Muscle of leg (tissue), 3 donors: ENCODE measurements at regions not wholly inside any gene's neighbourhood (a gene's known extent, or its start where the extent isn't known, plus 50 kb on each side); places are given as distances from the start of the nearest gene placed in this dataset.

Experiments used
- DNase-seq: peaks from one replicate; pipeline ENCODE4 v3.0.0; 2013
- H3K27ac ChIP-seq: one replicate; pipeline ENCODE4 v1.5.1; 2013; ENCODE audit warnings: mild to moderate bottlenecking, low read length, control low read depth
- H3K27me3 ChIP-seq: one replicate; pipeline ENCODE4 v1.6.1; 2013; ENCODE audit warnings: low read length; ENCODE audit not compliant: control insufficient read depth, insufficient read depth
- H3K36me3 ChIP-seq: one replicate; pipeline ENCODE4 v1.6.1; 2013; ENCODE audit warnings: low read length; ENCODE audit not compliant: control insufficient read depth, insufficient read depth
- H3K4me1 ChIP-seq: one replicate; pipeline ENCODE4 v1.6.1; 2013; ENCODE audit warnings: low read length; ENCODE audit not compliant: control insufficient read depth, insufficient read depth
- H3K4me3 ChIP-seq: one replicate; pipeline ENCODE4 v1.5.1; 2013; ENCODE audit warnings: low read length, control low read depth
- H3K9me3 ChIP-seq: replicated peaks from 2 replicates; pipeline ENCODE4 v1.6.1; 2013; ENCODE audit warnings: low read depth, low read length; ENCODE audit not compliant: control insufficient read depth
- WGBS: methylation state at CpG from one replicate; pipeline ENCODE4 v1.1.5; 2013; ENCODE audit warnings: missing lambda C conversion rate; ENCODE audit not compliant: insufficient coverage; 5-methylcytosine and 5-hydroxymethylcytosine counted together

- H3K27me3 ChIP-seq, result peaks cover 15% of the 10 kb centered on the region
- peaks cover 10% of the 10 kb centered on the region for H3K4me1 ChIP-seq
- 78% methylated on average over 5 of the region's 7 CpGs for WGBS
- H3K27ac ChIP-seq, result no peak overlapping the region
- no peaks in the 10 kb centered on the region for H3K36me3 ChIP-seq
- H3K9me3 ChIP-seq, result no peaks in the 10 kb centered on the region
- DNase-seq, result no peak
- H3K4me3 ChIP-seq, result no peak overlapping the region
These were observed 199.9 kb upstream of the ZMIZ1 start for GRCh38 chr10:78868861-78869260.

- Histone ChIP-seq H3K4me1 (peaks cover 10% of the 10 kb centered on the region), H3K36me3 (no peaks in the 10 kb centered on the region), H3K27ac (no peak overlapping the region), H3K4me3 (no peak overlapping the region), H3K27me3 (peaks cover 15% of the 10 kb centered on the region), H3K9me3 (no peaks in the 10 kb centered on the region)
- WGBS, result 72% methylated on average over 22 of the region's 23 CpGs
- DNase-seq, result no peak
These were observed 199.0 kb upstream of the ZMIZ1 start for GRCh38 chr10:78869508-78870454.

- WGBS, result 100% methylated on average over 1 of the region's 3 CpGs
- DNase-seq, result no peak
- Histone ChIP-seq H3K4me1 (peaks cover 6% of the 10 kb centered on the region), H3K27ac (no peak overlapping the region), H3K9me3 (no peaks in the 10 kb centered on the region), H3K36me3 (no peaks in the 10 kb centered on the region), H3K4me3 (no peak overlapping the region), H3K27me3 (peaks cover 18% of the 10 kb centered on the region)
These were observed 198.3 kb upstream of the ZMIZ1 start for GRCh38 chr10:78870458-78870857.

- WGBS, result 100% methylated on average over 2 of the region's 3 CpGs
- no peak for DNase-seq
- Histone ChIP-seq H3K36me3 (no peaks in the 10 kb centered on the region), H3K4me1 (peaks cover 5% of the 10 kb centered on the region), H3K27ac (no peak overlapping the region), H3K4me3 (no peak overlapping the region), H3K9me3 (no peaks in the 10 kb centered on the region), H3K27me3 (peaks cover 18% of the 10 kb centered on the region)
These were observed 197.0 kb upstream of the ZMIZ1 start for GRCh38 chr10:78871796-78872195.

GRCh38 chr10:78873413-78873812 is 195.4 kb upstream of the ZMIZ1 start:
- H3K4me3 ChIP-seq, result no peak overlapping the region
- peaks cover 18% of the 10 kb centered on the region for H3K27me3 ChIP-seq
- no peaks in the 10 kb centered on the region for H3K36me3 ChIP-seq
- no peak overlapping the region for H3K27ac ChIP-seq
- DNase-seq, result no peak
- no peaks in the 10 kb centered on the region for H3K9me3 ChIP-seq
- peaks cover 6% of the 10 kb centered on the region for H3K4me1 ChIP-seq
- 25% methylated on average over 1 of the region's 5 CpGs for WGBS

- Histone ChIP-seq H3K4me3 (no peak overlapping the region), H3K36me3 (no peaks in the 10 kb centered on the region), H3K27me3 (peaks cover 5% of the 10 kb centered on the region), H3K27ac (no peak overlapping the region), H3K9me3 (peaks cover 2% of the 10 kb centered on the region), H3K4me1 (peaks cover 6% of the 10 kb centered on the region)
- DNase-seq, result no peak
- no CpG with 5 or more reads among the region's 2 CpGs for WGBS
These were observed 193.4 kb upstream of the ZMIZ1 start for GRCh38 chr10:78875331-78875877.

GRCh38 chr10:78875932-78876331 is 192.8 kb upstream of the ZMIZ1 start:
- Histone ChIP-seq H3K9me3 (peaks cover 2% of the 10 kb centered on the region), H3K27me3 (peaks cover 3% of the 10 kb centered on the region), H3K4me1 (peaks cover 6% of the 10 kb centered on the region), H3K27ac (no peak overlapping the region), H3K36me3 (no peaks in the 10 kb centered on the region), H3K4me3 (no peak overlapping the region)
- 100% methylated on average over 1 of the region's 4 CpGs for WGBS
- no peak for DNase-seq

- Histone ChIP-seq H3K27ac (no peak overlapping the region), H3K4me1 (peaks cover 6% of the 10 kb centered on the region), H3K4me3 (no peak overlapping the region), H3K27me3 (peaks cover 3% of the 10 kb centered on the region), H3K36me3 (no peaks in the 10 kb centered on the region), H3K9me3 (peaks cover 2% of the 10 kb centered on the region)
- DNase-seq, result peak; percentile 25
- 44% methylated on average over 3 of the region's 4 CpGs for WGBS
These were observed 192.3 kb upstream of the ZMIZ1 start for GRCh38 chr10:78876449-78876848.

- no CpG with 5 or more reads among the region's 3 CpGs for WGBS
These were observed 189.1 kb upstream of the ZMIZ1 start for GRCh38 chr10:78879621-78880020.

GRCh38 chr10:78886129-78886528 is 182.6 kb upstream of the ZMIZ1 start:
- Histone ChIP-seq H3K9me3 (peaks cover 11% of the 10 kb centered on the region), H3K27me3 (no peaks in the 10 kb centered on the region), H3K27ac (no peak overlapping the region), H3K36me3 (no peaks in the 10 kb centered on the region), H3K4me3 (no peak overlapping the region), H3K4me1 (no peaks in the 10 kb centered on the region)
- DNase-seq, result no peak

More at GRCh38 chr10:78879621-78880020, 189.1 kb upstream of the ZMIZ1 start:
- no peak for DNase-seq
- Histone ChIP-seq H3K27me3 (peaks cover 3% of the 10 kb centered on the region), H3K4me3 (no peak overlapping the region), H3K36me3 (no peaks in the 10 kb centered on the region), H3K4me1 (peaks cover 6% of the 10 kb centered on the region), H3K9me3 (peaks cover 2% of the 10 kb centered on the region), H3K27ac (no peak overlapping the region)
